ENCODE measurements at regions not wholly inside any gene's neighbourhood (a gene's known extent, or its start where the extent isn't known, plus 50 kb on each side); places are given as distances from the start of the nearest gene placed in this dataset.

DNA sequence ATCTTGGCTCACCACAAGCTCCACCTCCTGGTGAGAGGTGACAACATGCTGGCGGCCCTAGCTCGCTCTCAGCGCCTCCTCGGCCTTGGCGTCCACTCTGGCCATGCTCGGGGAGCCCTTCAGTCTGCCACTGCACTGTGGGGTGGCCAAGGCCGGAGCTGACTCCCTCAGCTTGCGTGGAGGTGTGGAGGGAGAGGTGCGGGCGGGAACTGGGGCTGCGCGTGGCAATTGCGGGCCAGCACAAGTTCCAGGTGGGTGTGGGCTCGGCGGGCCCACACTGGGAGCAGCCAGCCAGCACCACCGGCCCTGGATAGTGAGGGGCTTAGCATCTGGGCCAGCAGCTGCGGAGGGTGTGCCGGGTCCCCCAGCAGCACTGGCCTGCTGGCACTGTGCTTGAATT is 275.7 kb upstream of the P2RY1 start:
- TF ChIP-seq CTBP1 (IDR thresholded peaks at IDR 0.05; ENCODE audit: borderline replicate concordance), result no peak
- TF ChIP-seq LEF1 (IDR thresholded peaks at IDR 0.05; ENCODE audit: borderline replicate concordance), result no peak
- TF ChIP-seq ELF4 (IDR thresholded peaks at IDR 0.05), result no peak
- TF ChIP-seq, protein P1, sequence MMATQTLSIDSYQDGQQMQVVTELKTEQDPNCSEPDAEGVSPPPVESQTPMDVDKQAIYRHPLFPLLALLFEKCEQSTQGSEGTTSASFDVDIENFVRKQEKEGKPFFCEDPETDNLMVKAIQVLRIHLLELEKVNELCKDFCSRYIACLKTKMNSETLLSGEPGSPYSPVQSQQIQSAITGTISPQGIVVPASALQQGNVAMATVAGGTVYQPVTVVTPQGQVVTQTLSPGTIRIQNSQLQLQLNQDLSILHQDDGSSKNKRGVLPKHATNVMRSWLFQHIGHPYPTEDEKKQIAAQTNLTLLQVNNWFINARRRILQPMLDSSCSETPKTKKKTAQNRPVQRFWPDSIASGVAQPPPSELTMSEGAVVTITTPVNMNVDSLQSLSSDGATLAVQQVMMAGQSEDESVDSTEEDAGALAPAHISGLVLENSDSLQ (IDR thresholded peaks at IDR 0.05), result no peak
- TF ChIP-seq SP1 (IDR thresholded peaks at IDR 0.05), result no peak
- no peak for TF ChIP-seq SUZ12 (IDR thresholded peaks at IDR 0.05)
- no peak for TF ChIP-seq BHLHE40 (IDR thresholded peaks at IDR 0.05; ENCODE audit: borderline replicate concordance)
- TF ChIP-seq FOXM1 (IDR thresholded peaks at IDR 0.05; ENCODE audit: borderline replicate concordance), result no peak
- TF ChIP-seq NFRKB (IDR thresholded peaks at IDR 0.05), result no peak
- TF ChIP-seq TARDBP (IDR thresholded peaks at IDR 0.05), result no peak
